DOHH2 (cell line): ENCODE measurements at regions not wholly inside any gene's neighbourhood (a gene's known extent, or its start where the extent isn't known, plus 50 kb on each side); places are given as distances from the start of the nearest gene placed in this dataset.

Source experiments
- H3F3A ChIP-seq: fragments of 200-600 bp; sonication (generic), shearing (Covaris generic); 2 replicates; pipeline ENCODE4 v1.6.0; 2016; ENCODE audit warnings: antibody characterized with exemption, mild to moderate bottlenecking; ENCODE audit not compliant: control insufficient read depth, insufficient read depth
- H3K27ac ChIP-seq: fragments of 200-600 bp; sonication (generic); 2 replicates; pipeline ENCODE4 v1.5.1; 2014; ENCODE audit warnings: low read depth, mild to moderate bottlenecking, low read length, moderate library complexity
- H3K27me3 ChIP-seq: fragments of 200-600 bp; sonication (generic); 2 replicates; pipeline ENCODE4 v1.6.1; 2014; ENCODE audit warnings: mild to moderate bottlenecking, low read length, mixed read lengths; ENCODE audit not compliant: control insufficient read depth
- H3K36me3 ChIP-seq: fragments of 200-600 bp; sonication (generic); 2 replicates; pipeline ENCODE4 v1.6.1; 2014; ENCODE audit warnings: mild to moderate bottlenecking, low read length, moderate library complexity, mixed read lengths; ENCODE audit not compliant: control insufficient read depth
- H3K4me1 ChIP-seq: fragments of 200-600 bp; sonication (generic); 2 replicates; pipeline ENCODE4 v1.6.1; 2014; ENCODE audit warnings: mild to moderate bottlenecking, low read length, mixed read lengths; ENCODE audit not compliant: control insufficient read depth
- H3K4me2 ChIP-seq: fragments of 200-600 bp; sonication (generic); 2 replicates; pipeline ENCODE4 v1.6.0; 2014; ENCODE audit warnings: mild to moderate bottlenecking, low read length, moderate library complexity
- H3K4me3 ChIP-seq: fragments of 200-600 bp; sonication (generic); 2 replicates; pipeline ENCODE4 v1.5.1; 2014; ENCODE audit warnings: mild to moderate bottlenecking, low read length, mixed read lengths
- H3K79me2 ChIP-seq: fragments of 200-600 bp; sonication (generic); 2 replicates; pipeline ENCODE4 v1.6.1; 2014; ENCODE audit warnings: mild to moderate bottlenecking, low read length, mixed read lengths; ENCODE audit not compliant: control insufficient read depth
- H3K9me2 ChIP-seq: fragments of 200-600 bp; sonication (generic); replicated peaks from 2 replicates; pipeline ENCODE4 v1.6.1; 2014; ENCODE audit warnings: mild to moderate bottlenecking, low read length, mixed read lengths; ENCODE audit not compliant: control insufficient read depth
- H3K9me3 ChIP-seq: fragments of 200-600 bp; sonication (generic); 2 replicates; pipeline ENCODE4 v1.6.1; 2014; ENCODE audit warnings: antibody characterized with exemption, low read length, mixed read lengths; ENCODE audit not compliant: control insufficient read depth, insufficient read depth
- H4K20me1 ChIP-seq: fragments of 200-600 bp; sonication (generic); 2 replicates; pipeline ENCODE4 v1.6.0; 2014; ENCODE audit warnings: low read depth, mild to moderate bottlenecking, antibody characterized with exemption, low read length, moderate library complexity; ENCODE audit not compliant: control insufficient read depth, insufficient read depth
- CTCF ChIP-seq: fragments of 200-600 bp; sonication (generic); IDR thresholded peaks from one replicate; pipeline ENCODE4 v1.5.1; 2014; ENCODE audit warnings: antibody characterized with exemption, mild to moderate bottlenecking, low read depth, low read length; ENCODE audit not compliant: poor library complexity, severe bottlenecking
- EZH2phosphoT487 ChIP-seq: fragments of 200-600 bp; sonication (generic); IDR thresholded peaks from 2 replicates; pipeline ENCODE4 v1.6.1; 2017; ENCODE audit warnings: borderline replicate concordance, mild to moderate bottlenecking, antibody characterized with exemption, low read length, moderate library complexity, mixed read lengths

- Histone ChIP-seq H3K4me3 (no peak overlapping the region), H3K79me2 (no peaks in the 10 kb centered on the region), H3K27ac (no peak overlapping the region), H3K9me2 (no peaks in the 10 kb centered on the region), H3K27me3 (no peaks in the 10 kb centered on the region), H3K4me1 (no peaks in the 10 kb centered on the region), H3K4me2 (no peak overlapping the region), H3F3A (no peaks in the 10 kb centered on the region), H4K20me1 (no peaks in the 10 kb centered on the region), H3K36me3 (no peaks in the 10 kb centered on the region), H3K9me3 (no peaks in the 10 kb centered on the region)
- TF ChIP-seq EZH2phosphoT487 (no peak), CTCF (no peak)
Measured at GRCh38 chr12:91763654-91764370, 381.8 kb downstream of the BTG1 start.

GRCh38 chr12:91753649-91754048 lies 392.0 kb downstream of the BTG1 start:
- Histone ChIP-seq H3K9me2 (no peaks in the 10 kb centered on the region), H3K4me2 (no peak overlapping the region), H3K4me1 (no peaks in the 10 kb centered on the region), H3K9me3 (peaks cover 3% of the 10 kb centered on the region; the same call in 1 of the 2 replicates), H4K20me1 (no peaks in the 10 kb centered on the region), H3K27me3 (no peaks in the 10 kb centered on the region), H3K27ac (no peak overlapping the region), H3K79me2 (no peaks in the 10 kb centered on the region), H3F3A (no peaks in the 10 kb centered on the region), H3K36me3 (no peaks in the 10 kb centered on the region), H3K4me3 (no peak overlapping the region)
- TF ChIP-seq EZH2phosphoT487, result no peak
- TF ChIP-seq CTCF, result no peak

- Histone ChIP-seq H3K27me3 (no peaks in the 10 kb centered on the region), H3K4me1 (no peaks in the 10 kb centered on the region), H4K20me1 (no peaks in the 10 kb centered on the region), H3K79me2 (no peaks in the 10 kb centered on the region), H3F3A (no peaks in the 10 kb centered on the region), H3K4me2 (no peak overlapping the region), H3K36me3 (no peaks in the 10 kb centered on the region), H3K9me2 (no peaks in the 10 kb centered on the region), H3K4me3 (no peak overlapping the region), H3K9me3 (no peaks in the 10 kb centered on the region), H3K27ac (no peak overlapping the region)
- TF ChIP-seq EZH2phosphoT487 (no peak), CTCF (no peak)
Measured at GRCh38 chr12:91746976-91747375, 398.7 kb downstream of the BTG1 start.
